Body of pancreas (tissue), 4 donors: ENCODE measurements at regions not wholly inside any gene's neighbourhood (a gene's known extent, or its start where the extent isn't known, plus 50 kb on each side); places are given as distances from the start of the nearest gene placed in this dataset.

ENCODE experiments used
- CTCF ChIP-seq, 7 experiments: fragments of 450-650 bp in 4 of 7; fragments of 200-600 bp in 3 of 7; sonication (generic) in 3 of 7; IDR thresholded peaks; one replicate each; pipeline ENCODE4 v1.5.1; 2016 to 2019; ENCODE audit warnings: antibody characterized with exemption in 7 of 7
- POLR2A ChIP-seq, 3 donors: fragments of 450-650 bp; IDR thresholded peaks; one replicate each; pipeline ENCODE4 v1.6.1; 2016; ENCODE audit warnings: antibody characterized with exemption in 3 of 3, mild to moderate bottlenecking in 2 of 3

GRCh38 chr2:104687147-104687546, 166.8 kb upstream of the POU3F3 start:
- TF ChIP-seq POLR2A (IDR thresholded peaks at IDR 0.05) (no peak), CTCF (IDR thresholded peaks at IDR 0.05) (no peak)
